ENCODE measurements at regions not wholly inside any gene's neighbourhood (a gene's known extent, or its start where the extent isn't known, plus 50 kb on each side); places are given as distances from the start of the nearest gene placed in this dataset.

DNA sequence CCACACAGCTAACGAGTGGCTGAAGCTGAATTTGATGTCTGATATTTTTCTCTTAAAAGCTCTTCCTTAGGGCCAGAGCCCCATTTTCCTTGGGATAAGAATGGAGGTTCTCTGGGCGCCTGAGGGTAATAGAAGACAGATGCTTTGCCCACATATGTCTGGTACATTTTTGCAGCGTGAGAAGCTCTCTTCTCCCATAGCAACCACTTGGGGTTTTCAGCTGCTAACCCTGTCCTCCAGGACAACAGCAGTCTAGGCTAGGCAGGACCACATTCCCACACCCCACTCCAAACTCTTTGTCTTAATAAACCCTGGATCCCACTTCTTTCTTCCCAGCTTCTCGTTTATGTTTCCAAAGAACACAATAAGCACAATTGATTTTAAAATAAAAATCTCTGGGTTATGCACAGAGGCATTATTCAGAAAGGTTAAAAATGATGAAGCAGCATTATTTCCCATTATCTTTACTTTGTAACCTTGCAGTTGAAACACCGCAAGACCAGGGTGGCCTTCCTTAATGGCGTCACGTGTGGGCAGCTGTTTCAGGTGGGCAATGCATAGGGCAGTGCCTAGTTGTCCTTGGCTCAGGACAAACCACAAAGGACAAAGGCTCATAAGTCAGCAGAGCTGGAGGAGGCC, 56.5 kb upstream of the NTRK3 start:
- intact Hi-C loops (cut with DNase I; ENCODE audit: low total_unique reads): no loop called here
- WGBS, 5 donors: 59 to 78% (median 69%) methylated on average over 7 of the region's 7 CpGs
- no peak overlapping the region for H3K4me3 ChIP-seq

DNA sequence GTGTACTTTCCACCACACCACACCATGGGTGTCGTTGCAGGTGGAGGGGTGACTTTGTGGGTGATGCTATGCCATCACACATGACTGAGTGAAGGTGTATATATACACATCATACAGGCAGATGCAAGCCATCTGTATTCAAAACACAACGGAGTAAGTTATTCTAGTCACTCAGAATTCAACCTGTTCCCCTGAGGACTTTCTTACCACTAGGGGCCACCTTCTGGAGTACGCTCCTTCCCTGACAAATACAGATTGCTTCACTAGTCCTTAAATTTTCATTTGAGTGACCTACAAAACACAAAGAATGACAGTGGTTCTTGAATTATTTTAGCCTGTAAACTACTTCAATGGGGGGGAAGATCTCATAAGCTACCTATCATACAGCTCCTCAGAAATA, 52.8 kb upstream of the NTRK3 start:
- Histone ChIP-seq H3K4me3 (no peak overlapping the region), H3K27me3 (replicated peaks in 1 of 7) (peaks cover 0 to 40% (median 0%) of the 10 kb centered on the region in 7 donors), H3K9me3 (peaks cover 0 to 4% (median 0%) of the 10 kb centered on the region in 8 donors), H3K36me3 (no peaks in the 10 kb centered on the region), H3K27ac (no peak overlapping the region), H3K4me1 (no peaks in the 10 kb centered on the region)
- intact Hi-C loops (cut with DNase I; ENCODE audit: low total_unique reads): no loop called here
- WGBS, 5 donors: 67 to 79% (median 77%) methylated on average over 3 of the region's 3 CpGs
- no peak for TF ChIP-seq POLR2A (IDR thresholded peaks at IDR 0.05)
- TF ChIP-seq POLR2AphosphoS5 (IDR thresholded peaks at IDR 0.05): no peak
- TF ChIP-seq, protein P1, sequence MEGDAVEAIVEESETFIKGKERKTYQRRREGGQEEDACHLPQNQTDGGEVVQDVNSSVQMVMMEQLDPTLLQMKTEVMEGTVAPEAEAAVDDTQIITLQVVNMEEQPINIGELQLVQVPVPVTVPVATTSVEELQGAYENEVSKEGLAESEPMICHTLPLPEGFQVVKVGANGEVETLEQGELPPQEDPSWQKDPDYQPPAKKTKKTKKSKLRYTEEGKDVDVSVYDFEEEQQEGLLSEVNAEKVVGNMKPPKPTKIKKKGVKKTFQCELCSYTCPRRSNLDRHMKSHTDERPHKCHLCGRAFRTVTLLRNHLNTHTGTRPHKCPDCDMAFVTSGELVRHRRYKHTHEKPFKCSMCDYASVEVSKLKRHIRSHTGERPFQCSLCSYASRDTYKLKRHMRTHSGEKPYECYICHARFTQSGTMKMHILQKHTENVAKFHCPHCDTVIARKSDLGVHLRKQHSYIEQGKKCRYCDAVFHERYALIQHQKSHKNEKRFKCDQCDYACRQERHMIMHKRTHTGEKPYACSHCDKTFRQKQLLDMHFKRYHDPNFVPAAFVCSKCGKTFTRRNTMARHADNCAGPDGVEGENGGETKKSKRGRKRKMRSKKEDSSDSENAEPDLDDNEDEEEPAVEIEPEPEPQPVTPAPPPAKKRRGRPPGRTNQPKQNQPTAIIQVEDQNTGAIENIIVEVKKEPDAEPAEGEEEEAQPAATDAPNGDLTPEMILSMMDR (IDR thresholded peaks at IDR 0.05 in 8 of 11, conservative IDR thresholded peaks at IDR 0.05 in 3 of 11): no peak
- no peak for DNase-seq

More for the DNA sequence above, 56.5 kb upstream of the NTRK3 start:
- TF ChIP-seq POLR2AphosphoS5 (IDR thresholded peaks at IDR 0.05) (no peak), POLR2A (IDR thresholded peaks at IDR 0.05) (no peak)
- TF ChIP-seq, protein P1 (IDR thresholded peaks at IDR 0.05 in 8 of 11, conservative IDR thresholded peaks at IDR 0.05 in 3 of 11): no peak
- H3K9me3 ChIP-seq: peaks cover 0 to 10% (median 0%) of the 10 kb centered on the region in 8 donors
- no peaks in the 10 kb centered on the region for H3K4me1 ChIP-seq
- DNase-seq: no peak
- H3K27me3 ChIP-seq (replicated peaks in 1 of 7): peaks cover 0 to 47% (median 0%) of the 10 kb centered on the region in 7 donors
- H3K36me3 ChIP-seq: no peaks in the 10 kb centered on the region
- H3K27ac ChIP-seq: no peak overlapping the region

DNA sequence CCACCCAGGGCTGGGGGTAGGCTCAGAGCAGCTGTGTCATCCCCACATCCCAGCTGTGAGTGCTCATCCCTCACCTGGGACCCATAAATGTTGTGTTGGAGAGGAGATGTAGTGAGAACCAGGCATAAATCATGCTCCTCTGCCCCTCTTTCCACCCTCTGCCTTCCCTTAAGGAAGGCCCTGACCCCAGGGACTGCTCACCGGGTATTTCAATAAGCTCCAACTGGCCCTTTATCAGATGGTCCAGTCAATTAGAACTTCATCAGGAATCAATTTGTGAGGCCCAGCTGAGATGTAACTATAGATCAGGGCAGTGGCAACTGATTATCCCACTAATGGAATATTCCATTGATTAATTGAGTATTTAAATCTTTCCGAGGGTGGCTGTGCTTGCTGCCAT, 50.8 kb upstream of the NTRK3 start:
- TF ChIP-seq, protein P1 (IDR thresholded peaks at IDR 0.05 in 8 of 11, conservative IDR thresholded peaks at IDR 0.05 in 3 of 11): no peak
- TF ChIP-seq POLR2A (IDR thresholded peaks at IDR 0.05): no peak
- TF ChIP-seq POLR2AphosphoS5 (IDR thresholded peaks at IDR 0.05): no peak
- Histone ChIP-seq H3K4me1 (no peaks in the 10 kb centered on the region), H3K9me3 (no peaks in the 10 kb centered on the region), H3K36me3 (no peaks in the 10 kb centered on the region), H3K27ac (no peak overlapping the region), H3K27me3 (replicated peaks in 1 of 7) (peaks cover 0 to 47% (median 0%) of the 10 kb centered on the region in 7 donors), H3K4me3 (no peak overlapping the region)
- intact Hi-C loops (cut with DNase I; ENCODE audit: low total_unique reads): no loop called here
- no peak for DNase-seq
- WGBS, 5 donors: 72 to 95% (median 75%) methylated on average over 2 of the region's 2 CpGs
